Upper lobe of right lung (tissue), 1 donor: ENCODE measurements at regions not wholly inside any gene's neighbourhood (a gene's known extent, or its start where the extent isn't known, plus 50 kb on each side); places are given as distances from the start of the nearest gene placed in this dataset.

Source experiments
- ATAC-seq: fragments of 200-7000 bp; cut with Tn5 transposase; one replicate; pipeline ENCODE4 v1.9.1; 2020; ENCODE audit warnings: mild to moderate bottlenecking, moderate library complexity
- DNase-seq: peaks from one replicate; pipeline ENCODE4 v3.0.0-alpha.2; 2020
- H3K27ac ChIP-seq: fragments of 200-600 bp; one replicate; pipeline ENCODE4 v1.8.0; 2022
- H3K27me3 ChIP-seq: fragments of 200-600 bp; one replicate; pipeline ENCODE4 v1.8.0; 2022; ENCODE audit warnings: mild to moderate bottlenecking
- H3K36me3 ChIP-seq: fragments of 200-600 bp; one replicate; pipeline ENCODE4 v1.8.0; 2022
- H3K4me1 ChIP-seq: fragments of 200-600 bp; one replicate; pipeline ENCODE4 v1.8.0; 2022
- H3K4me3 ChIP-seq: fragments of 200-600 bp; one replicate; pipeline ENCODE4 v1.8.0; 2022; ENCODE audit warnings: mild to moderate bottlenecking
- H3K9me3 ChIP-seq: fragments of 200-600 bp; one replicate; pipeline ENCODE4 v1.8.0; 2022
- intact Hi-C: fragments of 100-400 bp; cut with DNase I; formaldehyde crosslinking; loops from one replicate; pipeline ENCODE4 v1.11.0; 2022
- TF ChIP-seq, protein P1 (sequence below): fragments of 200-600 bp; IDR thresholded peaks from one replicate; pipeline ENCODE4 v1.8.0; 2022; ENCODE audit warnings: antibody characterized with exemption
- donor health status: DM: no; HTN: yes; CAD: no; lungs with severe emphysema.

DNA sequence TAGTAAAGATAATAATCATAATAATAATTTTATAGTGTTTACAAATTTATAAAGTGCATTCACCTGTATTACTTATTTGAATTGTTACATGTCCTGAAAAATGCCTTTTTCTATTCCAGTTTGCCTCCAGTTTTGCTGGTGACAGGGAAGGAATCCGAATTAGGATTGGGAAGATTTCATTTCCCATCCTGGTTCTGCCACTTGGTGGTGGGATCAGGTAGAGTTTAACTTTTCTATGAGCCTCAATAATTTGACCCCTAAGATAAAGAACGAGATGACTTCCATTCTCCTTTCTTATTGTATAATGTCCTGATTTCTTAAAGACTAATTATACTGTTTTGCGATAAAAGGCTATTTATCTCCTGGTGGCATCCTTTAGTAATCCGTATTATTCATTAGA is 1090.9 kb downstream of the RAPGEF2 start:
- Histone ChIP-seq H3K27ac (no peak overlapping the region), H3K9me3 (no peaks in the 10 kb centered on the region), H3K27me3 (no peaks in the 10 kb centered on the region), H3K4me1 (no peaks in the 10 kb centered on the region), H3K4me3 (no peak overlapping the region), H3K36me3 (no peaks in the 10 kb centered on the region)
- DNase-seq (no peak), ATAC-seq (no peak)
- intact Hi-C loops: no loop called here
- TF ChIP-seq, protein P1, sequence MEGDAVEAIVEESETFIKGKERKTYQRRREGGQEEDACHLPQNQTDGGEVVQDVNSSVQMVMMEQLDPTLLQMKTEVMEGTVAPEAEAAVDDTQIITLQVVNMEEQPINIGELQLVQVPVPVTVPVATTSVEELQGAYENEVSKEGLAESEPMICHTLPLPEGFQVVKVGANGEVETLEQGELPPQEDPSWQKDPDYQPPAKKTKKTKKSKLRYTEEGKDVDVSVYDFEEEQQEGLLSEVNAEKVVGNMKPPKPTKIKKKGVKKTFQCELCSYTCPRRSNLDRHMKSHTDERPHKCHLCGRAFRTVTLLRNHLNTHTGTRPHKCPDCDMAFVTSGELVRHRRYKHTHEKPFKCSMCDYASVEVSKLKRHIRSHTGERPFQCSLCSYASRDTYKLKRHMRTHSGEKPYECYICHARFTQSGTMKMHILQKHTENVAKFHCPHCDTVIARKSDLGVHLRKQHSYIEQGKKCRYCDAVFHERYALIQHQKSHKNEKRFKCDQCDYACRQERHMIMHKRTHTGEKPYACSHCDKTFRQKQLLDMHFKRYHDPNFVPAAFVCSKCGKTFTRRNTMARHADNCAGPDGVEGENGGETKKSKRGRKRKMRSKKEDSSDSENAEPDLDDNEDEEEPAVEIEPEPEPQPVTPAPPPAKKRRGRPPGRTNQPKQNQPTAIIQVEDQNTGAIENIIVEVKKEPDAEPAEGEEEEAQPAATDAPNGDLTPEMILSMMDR: no peak

DNA sequence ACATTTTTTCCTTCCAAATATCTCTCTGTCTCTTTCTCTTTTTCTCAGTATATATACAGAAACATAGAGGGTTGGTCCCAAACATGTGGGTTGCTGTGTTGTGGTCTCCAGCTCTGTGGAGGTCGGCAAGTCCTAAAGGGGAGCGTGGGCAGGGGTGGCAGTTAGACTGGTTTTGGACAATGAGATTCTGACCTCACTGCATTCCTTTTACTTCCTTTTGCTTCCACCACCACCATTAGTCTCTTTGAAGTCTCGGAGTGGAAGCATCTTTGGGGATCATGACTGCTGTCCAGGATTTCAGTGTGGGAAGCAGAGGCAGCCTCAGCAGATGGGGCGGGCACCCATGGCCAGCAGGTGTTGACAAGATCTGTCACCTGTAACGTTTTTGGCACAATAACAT is 1091.8 kb downstream of the RAPGEF2 start:
- no peaks in the 10 kb centered on the region for H3K9me3 ChIP-seq
- intact Hi-C loops: no loop called here
- no peak overlapping the region for H3K4me3 ChIP-seq
- TF ChIP-seq, protein P1: no peak
- H3K4me1 ChIP-seq: no peaks in the 10 kb centered on the region
- DNase-seq: no peak
- no peaks in the 10 kb centered on the region for H3K27me3 ChIP-seq
- H3K27ac ChIP-seq: no peak overlapping the region
- ATAC-seq: no peak
- no peaks in the 10 kb centered on the region for H3K36me3 ChIP-seq

DNA sequence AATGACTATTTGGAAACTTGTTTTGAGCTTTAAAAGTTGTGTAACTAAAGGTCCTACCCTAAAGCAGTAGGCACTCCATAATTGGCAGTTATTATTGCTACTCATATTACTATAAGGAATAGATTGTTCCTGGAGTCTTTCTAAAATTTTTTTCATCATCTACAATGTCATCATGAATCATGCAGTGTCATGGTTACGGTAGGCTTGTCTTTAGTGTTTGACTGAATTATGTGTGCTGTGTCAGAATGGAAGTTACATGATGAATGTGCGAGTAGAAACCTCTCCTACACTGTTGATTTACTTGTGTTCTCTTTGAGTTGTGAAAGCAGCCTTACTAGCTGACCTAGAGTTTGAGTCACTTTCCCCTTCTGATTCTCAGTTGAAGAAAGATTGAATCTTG is 1099.9 kb downstream of the RAPGEF2 start:
- Histone ChIP-seq H3K4me3 (no peak overlapping the region), H3K4me1 (no peaks in the 10 kb centered on the region), H3K36me3 (no peaks in the 10 kb centered on the region), H3K27me3 (no peaks in the 10 kb centered on the region), H3K9me3 (no peaks in the 10 kb centered on the region), H3K27ac (no peak overlapping the region)
- DNase-seq (no peak), ATAC-seq (no peak)
- TF ChIP-seq, protein P1: no peak
- intact Hi-C loops: no loop called here

DNA sequence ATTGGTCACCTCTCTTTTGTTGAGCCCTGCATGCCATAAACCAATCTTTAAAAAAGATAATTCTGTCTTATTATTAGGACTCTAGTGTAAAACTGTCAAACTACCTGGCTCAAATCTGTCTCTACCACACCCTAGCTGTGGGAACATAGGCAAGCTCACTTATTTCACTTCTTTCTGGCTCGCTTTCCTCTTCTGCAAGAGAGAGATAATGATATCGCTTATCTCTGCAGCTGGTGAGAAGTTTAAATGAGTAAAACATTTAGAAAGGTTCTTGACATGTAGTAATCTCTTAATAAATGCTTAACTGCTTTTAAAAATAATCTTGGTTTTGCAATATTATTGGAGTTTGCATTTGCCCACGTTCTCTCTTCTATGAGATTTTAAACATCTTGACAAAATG is 1109.2 kb downstream of the RAPGEF2 start:
- no peaks in the 10 kb centered on the region for H3K27me3 ChIP-seq
- DNase-seq (no peak), ATAC-seq (no peak)
- TF ChIP-seq, protein P1: no peak
- H3K36me3 ChIP-seq: no peaks in the 10 kb centered on the region
- intact Hi-C loops: no loop called here
- H3K27ac ChIP-seq: no peak overlapping the region
- H3K9me3 ChIP-seq: no peaks in the 10 kb centered on the region
- no peak overlapping the region for H3K4me3 ChIP-seq
- no peaks in the 10 kb centered on the region for H3K4me1 ChIP-seq

DNA sequence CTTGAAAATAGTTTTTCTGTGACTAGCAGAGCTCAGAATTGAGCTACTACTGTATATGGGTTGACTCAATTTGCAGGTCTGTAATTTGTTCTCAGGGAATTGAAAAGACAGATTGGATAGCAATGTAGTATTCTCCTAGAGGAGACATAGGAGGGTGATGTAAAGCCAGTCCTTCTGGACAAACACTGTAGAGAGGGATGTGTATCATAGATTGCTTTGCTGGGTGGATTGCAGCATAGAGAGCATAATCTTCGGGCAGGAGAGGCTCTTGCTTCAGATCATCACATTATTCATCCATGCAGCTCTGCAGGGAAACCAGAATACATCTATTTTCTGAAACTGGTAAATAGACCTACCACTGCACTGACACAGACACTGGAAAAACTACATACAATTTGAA is 1110.5 kb downstream of the RAPGEF2 start:
- H3K4me1 ChIP-seq: no peaks in the 10 kb centered on the region
- intact Hi-C loops: no loop called here
- no peak overlapping the region for H3K4me3 ChIP-seq
- no peaks in the 10 kb centered on the region for H3K36me3 ChIP-seq
- H3K27ac ChIP-seq: no peak overlapping the region
- TF ChIP-seq, protein P1: no peak
- H3K27me3 ChIP-seq: no peaks in the 10 kb centered on the region
- no peaks in the 10 kb centered on the region for H3K9me3 ChIP-seq
- no peak for DNase-seq
- no peak for ATAC-seq

DNA sequence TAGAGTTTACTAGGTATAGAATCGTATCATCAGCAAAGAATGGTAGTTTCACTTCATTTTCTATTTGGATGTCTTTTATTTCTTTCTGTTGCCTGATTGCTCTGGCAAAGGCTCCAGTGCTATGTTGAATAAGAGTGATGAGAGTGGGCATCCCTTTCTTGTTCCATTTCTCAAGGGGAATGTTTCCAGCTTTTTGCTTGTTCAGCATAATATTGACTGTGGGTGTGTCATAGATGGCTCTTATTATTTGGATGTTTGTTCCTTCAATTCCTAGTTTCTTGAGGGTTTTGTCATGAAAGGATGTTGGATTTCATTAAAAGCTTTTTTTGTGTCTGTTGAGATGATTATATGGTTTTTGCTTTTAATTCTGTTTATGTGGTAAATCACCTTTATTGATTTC is 1114.5 kb downstream of the RAPGEF2 start:
- TF ChIP-seq, protein P1: no peak
- no peaks in the 10 kb centered on the region for H3K27me3 ChIP-seq
- H3K9me3 ChIP-seq: no peaks in the 10 kb centered on the region
- no peaks in the 10 kb centered on the region for H3K4me1 ChIP-seq
- no peak for ATAC-seq
- intact Hi-C loops: no loop called here
- no peak overlapping the region for H3K4me3 ChIP-seq
- H3K27ac ChIP-seq: no peak overlapping the region
- no peak for DNase-seq
- H3K36me3 ChIP-seq: no peaks in the 10 kb centered on the region
